NB4 (cell line): ENCODE measurements at regions not wholly inside any gene's neighbourhood (a gene's known extent, or its start where the extent isn't known, plus 50 kb on each side); places are given as distances from the start of the nearest gene placed in this dataset.
A peak's percentile ranks its signal among the peaks of the same experiment; 100 is the strongest.

Experiments
- DNase-seq: peaks from one replicate; pipeline ENCODE4 v3.0.0; 2010; ENCODE audit warnings: low read depth
- H3K4me3 ChIP-seq: one replicate; pipeline ENCODE4 v1.5.1; 2011; ENCODE audit warnings: mild to moderate bottlenecking, low read depth, low read length, moderate library complexity
- MYC ChIP-seq: IDR thresholded peaks from 2 replicates; pipeline ENCODE4 v1.6.1; 2011; ENCODE audit warnings: low read depth, low read length
- POLR2A ChIP-seq: IDR thresholded peaks from 2 replicates; pipeline ENCODE4 v1.6.1; 2011; ENCODE audit warnings: mild to moderate bottlenecking; ENCODE audit not compliant: insufficient read length; ENCODE audit errors: extremely low read depth
- TF ChIP-seq, protein P1 (sequence below): IDR thresholded peaks from one replicate; pipeline ENCODE4 v1.5.1; 2012; ENCODE audit warnings: low read depth, low read length
- TF ChIP-seq, protein P2 (sequence below): IDR thresholded peaks from 2 replicates; pipeline ENCODE4 v1.6.1; 2011; ENCODE audit warnings: low read depth, low read length

DNA sequence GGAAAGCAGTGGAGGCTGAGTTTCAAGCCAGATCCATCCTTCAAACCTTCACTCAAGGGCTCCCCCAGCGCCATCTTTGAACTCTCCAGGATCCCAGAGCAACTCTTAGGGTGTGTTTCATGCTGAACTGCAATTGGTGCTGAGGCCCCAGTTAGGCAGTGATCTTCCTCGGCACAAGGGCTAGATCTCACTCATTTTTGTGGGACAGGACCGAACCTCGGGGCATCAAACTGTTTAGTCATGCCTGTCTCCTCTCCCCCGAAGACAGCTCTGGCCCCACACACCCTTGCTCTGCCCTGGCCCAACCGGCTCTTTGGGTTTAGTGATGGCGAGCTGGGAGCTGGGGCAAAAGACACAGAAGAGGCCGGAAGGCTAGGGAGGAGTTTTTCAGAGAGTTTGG is 115.1 kb downstream of the NUFIP1 start:
- TF ChIP-seq MYC (no peak), POLR2A (no peak)
- TF ChIP-seq, protein P1, sequence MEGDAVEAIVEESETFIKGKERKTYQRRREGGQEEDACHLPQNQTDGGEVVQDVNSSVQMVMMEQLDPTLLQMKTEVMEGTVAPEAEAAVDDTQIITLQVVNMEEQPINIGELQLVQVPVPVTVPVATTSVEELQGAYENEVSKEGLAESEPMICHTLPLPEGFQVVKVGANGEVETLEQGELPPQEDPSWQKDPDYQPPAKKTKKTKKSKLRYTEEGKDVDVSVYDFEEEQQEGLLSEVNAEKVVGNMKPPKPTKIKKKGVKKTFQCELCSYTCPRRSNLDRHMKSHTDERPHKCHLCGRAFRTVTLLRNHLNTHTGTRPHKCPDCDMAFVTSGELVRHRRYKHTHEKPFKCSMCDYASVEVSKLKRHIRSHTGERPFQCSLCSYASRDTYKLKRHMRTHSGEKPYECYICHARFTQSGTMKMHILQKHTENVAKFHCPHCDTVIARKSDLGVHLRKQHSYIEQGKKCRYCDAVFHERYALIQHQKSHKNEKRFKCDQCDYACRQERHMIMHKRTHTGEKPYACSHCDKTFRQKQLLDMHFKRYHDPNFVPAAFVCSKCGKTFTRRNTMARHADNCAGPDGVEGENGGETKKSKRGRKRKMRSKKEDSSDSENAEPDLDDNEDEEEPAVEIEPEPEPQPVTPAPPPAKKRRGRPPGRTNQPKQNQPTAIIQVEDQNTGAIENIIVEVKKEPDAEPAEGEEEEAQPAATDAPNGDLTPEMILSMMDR = no peak
- TF ChIP-seq, protein P2, sequence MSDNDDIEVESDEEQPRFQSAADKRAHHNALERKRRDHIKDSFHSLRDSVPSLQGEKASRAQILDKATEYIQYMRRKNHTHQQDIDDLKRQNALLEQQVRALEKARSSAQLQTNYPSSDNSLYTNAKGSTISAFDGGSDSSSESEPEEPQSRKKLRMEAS = no peak
- H3K4me3 ChIP-seq = no peak overlapping the region
- DNase-seq = no peak

DNA sequence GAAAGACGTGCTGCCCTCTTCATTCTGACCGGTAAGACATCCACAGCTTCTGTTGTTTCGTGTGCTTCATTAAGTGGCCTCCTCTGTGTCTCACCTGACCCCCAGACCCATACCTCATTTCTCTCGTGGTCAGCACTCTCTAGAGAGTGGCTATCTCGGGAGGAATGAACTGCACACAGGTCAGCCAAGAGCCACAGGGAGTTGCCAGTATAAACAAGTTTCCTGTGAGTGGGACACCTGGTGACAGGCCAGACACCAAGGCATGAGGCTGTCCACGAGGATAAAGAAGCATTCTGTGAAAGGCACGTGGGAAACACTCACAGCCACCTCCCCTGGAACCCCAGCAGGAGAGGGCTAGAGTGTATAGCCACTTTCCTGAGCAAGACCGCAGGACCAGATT is 115.8 kb downstream of the NUFIP1 start:
- no peak for DNase-seq
- no peak for TF ChIP-seq POLR2A
- TF ChIP-seq MYC = no peak
- TF ChIP-seq, protein P1 = no peak
- TF ChIP-seq, protein P2 = no peak
- H3K4me3 ChIP-seq = no peak overlapping the region

DNA sequence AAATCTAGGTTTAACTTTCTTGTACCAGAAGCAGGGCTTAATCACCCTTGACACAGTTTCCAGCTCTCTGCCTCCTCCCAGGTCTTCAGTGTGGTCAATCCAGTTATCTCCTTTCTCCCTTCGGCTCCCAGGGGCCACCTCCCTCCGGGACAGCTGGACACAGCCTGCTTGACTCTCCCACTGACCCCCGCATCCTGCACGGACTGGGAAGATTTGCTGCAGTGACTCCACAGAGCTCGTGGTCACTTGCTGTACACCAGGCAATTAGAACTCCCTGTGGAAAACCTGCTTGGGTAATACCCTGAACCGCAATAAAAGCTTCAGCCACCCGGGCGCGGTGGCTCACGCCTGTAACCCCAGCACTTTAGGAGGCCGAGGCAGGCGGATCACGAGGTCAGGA is 116.5 kb downstream of the NUFIP1 start:
- no peak for TF ChIP-seq POLR2A
- TF ChIP-seq, protein P2 = no peak
- TF ChIP-seq MYC = no peak
- TF ChIP-seq, protein P1 = no peak
- H3K4me3 ChIP-seq = no peak overlapping the region
- DNase-seq = peak; percentile 22

DNA sequence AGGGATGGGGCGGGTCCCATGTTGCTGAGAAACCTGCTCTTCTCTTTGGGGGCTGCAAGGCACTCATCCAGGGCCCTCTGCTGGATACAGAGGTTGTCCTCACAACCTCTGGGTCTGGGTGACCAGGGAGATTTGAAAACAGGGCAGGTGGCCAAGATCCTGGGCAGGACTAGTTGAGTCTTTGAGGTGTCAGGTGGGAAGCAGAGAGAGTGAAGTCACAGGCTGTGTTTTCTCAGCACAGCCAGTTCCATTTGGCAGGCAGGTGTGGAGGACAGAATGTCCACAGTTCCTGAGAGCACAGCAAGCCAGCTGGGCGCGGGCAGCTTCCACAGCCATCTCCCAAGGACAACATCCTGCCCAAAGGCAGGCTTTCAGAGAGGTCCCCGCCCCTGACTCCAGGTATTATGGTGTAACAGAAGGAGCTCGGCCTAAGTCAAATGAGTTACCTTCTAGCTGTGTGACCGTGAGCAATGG is 118.8 kb downstream of the NUFIP1 start:
- no peak for TF ChIP-seq MYC
- TF ChIP-seq POLR2A = no peak
- TF ChIP-seq, protein P1 = no peak
- DNase-seq = no peak
- H3K4me3 ChIP-seq = no peak overlapping the region

DNA sequence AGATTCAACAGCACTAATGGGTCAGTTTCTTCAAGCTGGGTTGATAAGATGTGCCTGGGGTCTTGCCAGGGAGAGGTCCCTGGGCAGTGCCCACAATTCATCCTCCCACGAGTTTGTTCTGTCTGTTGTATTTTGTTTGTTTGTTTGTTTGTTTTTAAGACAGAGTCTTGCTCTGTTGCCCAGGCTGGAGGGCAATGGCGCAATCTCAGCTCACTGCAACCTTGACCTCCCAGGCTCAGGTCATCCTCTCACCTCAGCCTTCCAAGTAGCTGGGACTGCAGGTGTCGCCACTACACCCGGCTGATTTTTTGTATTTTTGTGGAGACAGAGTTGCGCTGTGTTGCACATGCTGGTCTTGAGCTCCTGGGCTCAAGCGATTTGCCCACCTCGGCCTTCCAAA is 120.1 kb downstream of the NUFIP1 start:
- DNase-seq = no peak
- no peak overlapping the region for H3K4me3 ChIP-seq
- TF ChIP-seq, protein P2 = no peak
- TF ChIP-seq, protein P1 = no peak
- no peak for TF ChIP-seq MYC
- TF ChIP-seq POLR2A = no peak

DNA sequence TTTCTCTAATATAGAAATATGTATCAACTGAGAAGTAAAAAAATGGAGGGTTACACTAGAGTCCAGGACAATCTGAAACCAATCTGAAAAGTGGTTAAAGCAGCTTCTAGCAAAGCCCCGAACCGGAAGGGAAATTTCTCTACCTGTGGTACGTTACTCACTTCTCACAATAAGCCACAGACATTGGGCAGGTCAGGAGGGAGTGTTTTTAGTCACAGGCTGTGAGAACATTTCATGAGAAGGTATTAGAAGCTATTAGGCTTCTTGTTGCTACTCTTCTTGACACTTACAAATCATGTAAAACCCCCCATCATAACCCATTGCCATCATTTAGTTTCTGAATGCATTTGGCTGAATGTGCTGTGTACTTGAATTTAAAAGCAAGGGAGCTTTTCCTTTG is 120.9 kb downstream of the NUFIP1 start:
- no peak for DNase-seq
- TF ChIP-seq, protein P1 = no peak
- TF ChIP-seq, protein P2 = no peak
- TF ChIP-seq POLR2A (no peak), MYC (no peak)
- H3K4me3 ChIP-seq = no peak overlapping the region
